ENCODE measurements at regions not wholly inside any gene's neighbourhood (a gene's known extent, or its start where the extent isn't known, plus 50 kb on each side); places are given as distances from the start of the nearest gene placed in this dataset.
"Not testable (repeated sequence)": the region's sequence is repeated elsewhere in the genome, so short reads cannot be mapped to it uniquely, and the experiment has no call there.

DNA sequence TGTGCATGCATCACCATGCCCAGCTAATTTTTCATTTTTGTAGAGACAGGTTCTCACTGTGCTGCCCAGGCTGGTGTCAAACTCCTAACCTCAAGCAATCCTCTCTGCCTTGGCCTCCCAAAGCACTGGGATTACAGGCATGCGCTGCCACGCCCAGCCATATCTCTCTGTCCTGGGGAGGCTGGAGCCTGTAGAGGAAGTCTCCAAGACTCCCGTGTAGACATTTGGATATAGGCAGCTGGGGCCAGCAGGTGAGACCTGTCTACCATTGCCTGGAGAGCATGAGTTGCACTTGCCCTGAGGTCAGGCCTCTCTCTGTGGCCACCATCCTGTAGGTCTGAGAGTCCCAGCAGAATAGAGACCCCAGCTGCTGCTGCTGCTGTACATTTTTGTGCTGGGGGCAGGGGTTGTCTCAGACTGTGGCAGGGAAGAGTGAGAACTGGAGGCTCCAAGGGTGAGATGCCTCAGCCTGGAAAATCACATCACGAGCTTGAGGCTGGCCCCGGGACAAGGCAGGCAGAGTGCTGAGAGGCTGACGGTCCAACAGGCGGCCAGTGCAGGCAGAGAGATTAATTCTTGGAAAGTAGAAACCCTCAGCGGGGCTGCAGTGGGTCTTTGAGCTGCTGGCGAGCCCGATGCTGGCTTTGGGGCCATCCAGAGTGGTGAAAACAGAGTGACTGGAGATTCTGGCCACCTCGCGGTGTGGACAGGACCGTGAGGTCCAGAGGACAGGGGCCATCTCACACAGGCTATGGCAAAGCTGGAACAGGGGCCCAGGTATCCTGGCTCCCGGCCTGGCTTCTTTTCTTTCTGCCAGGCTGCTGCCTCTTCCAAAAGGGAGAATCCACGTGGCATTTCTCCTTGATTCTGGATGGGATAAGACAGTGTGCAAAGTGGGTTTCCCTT lies 60.9 kb downstream of the TMEM270 start:
- Histone ChIP-seq H3K9ac (ENCODE audit: insufficient read depth in 1 of 2, low read length in 2 of 2) (no peak overlapping the region), H3K4me1 (ENCODE audit: control insufficient read depth in 5 of 5, insufficient read depth in 5 of 5, low read length in 5 of 5) (peaks cover 0 to 12% (median 3%) of the 10 kb centered on the region in 5 donors), H3K27ac (ENCODE audit: low read depth in 1 of 2, low read length in 1 of 2) (no peak overlapping the region), H3K36me3 (ENCODE audit: control insufficient read depth in 4 of 4, insufficient read depth in 4 of 4, low read length in 4 of 4) (no peaks in the 10 kb centered on the region), H3K4me3 (no peak overlapping the region), H3K27me3 (ENCODE audit: control insufficient read depth in 3 of 3, insufficient read depth in 3 of 3, low read length in 2 of 3) (no peaks in the 10 kb centered on the region), H3K9me3 (ENCODE audit: control insufficient read depth in 4 of 4, insufficient read depth in 3 of 4, low read length in 3 of 4) (peaks cover 0 to 5% (median 0%) of the 10 kb centered on the region in 4 donors)
- DNase-seq (no peak), ATAC-seq (ENCODE audit: insufficient read depth, low FRiP score) (no peak)
- TF ChIP-seq, protein P1, sequence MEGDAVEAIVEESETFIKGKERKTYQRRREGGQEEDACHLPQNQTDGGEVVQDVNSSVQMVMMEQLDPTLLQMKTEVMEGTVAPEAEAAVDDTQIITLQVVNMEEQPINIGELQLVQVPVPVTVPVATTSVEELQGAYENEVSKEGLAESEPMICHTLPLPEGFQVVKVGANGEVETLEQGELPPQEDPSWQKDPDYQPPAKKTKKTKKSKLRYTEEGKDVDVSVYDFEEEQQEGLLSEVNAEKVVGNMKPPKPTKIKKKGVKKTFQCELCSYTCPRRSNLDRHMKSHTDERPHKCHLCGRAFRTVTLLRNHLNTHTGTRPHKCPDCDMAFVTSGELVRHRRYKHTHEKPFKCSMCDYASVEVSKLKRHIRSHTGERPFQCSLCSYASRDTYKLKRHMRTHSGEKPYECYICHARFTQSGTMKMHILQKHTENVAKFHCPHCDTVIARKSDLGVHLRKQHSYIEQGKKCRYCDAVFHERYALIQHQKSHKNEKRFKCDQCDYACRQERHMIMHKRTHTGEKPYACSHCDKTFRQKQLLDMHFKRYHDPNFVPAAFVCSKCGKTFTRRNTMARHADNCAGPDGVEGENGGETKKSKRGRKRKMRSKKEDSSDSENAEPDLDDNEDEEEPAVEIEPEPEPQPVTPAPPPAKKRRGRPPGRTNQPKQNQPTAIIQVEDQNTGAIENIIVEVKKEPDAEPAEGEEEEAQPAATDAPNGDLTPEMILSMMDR (IDR thresholded peaks at IDR 0.05; ENCODE audit: control extremely low read depth, extremely low read depth): no peak
- WGBS, 2 donors: 82 to 87% methylated on average over 15 of the region's 15 CpGs

DNA sequence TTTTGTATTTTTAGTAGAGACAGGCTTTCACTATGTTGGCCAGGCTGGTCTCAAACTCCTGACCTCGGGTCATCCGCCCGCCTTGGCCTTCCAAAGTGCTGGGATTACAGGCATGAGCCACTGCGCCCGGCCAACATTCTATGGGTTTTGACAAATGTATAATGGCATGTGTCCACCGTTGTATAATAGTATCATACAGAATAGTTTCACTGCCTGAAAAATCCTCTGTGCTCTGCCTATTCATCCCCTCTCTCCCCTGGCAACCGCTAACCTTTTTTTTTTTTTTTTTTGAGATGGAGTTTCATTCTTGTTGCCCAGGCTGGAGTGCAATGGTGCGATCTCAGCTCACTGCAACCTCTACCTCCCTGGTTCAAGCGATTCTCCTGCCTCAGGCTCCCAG lies 67.7 kb downstream of the TMEM270 start:
- not testable (repeated sequence) for H3K27ac ChIP-seq (ENCODE audit: low read depth in 1 of 2, low read length in 1 of 2); H3K9ac ChIP-seq (ENCODE audit: insufficient read depth in 1 of 2, low read length in 2 of 2); H3K36me3 ChIP-seq (ENCODE audit: control insufficient read depth in 4 of 4, insufficient read depth in 4 of 4, low read length in 4 of 4); H3K9me3 ChIP-seq (ENCODE audit: control insufficient read depth in 4 of 4, insufficient read depth in 3 of 4, low read length in 3 of 4); H3K4me1 ChIP-seq (ENCODE audit: control insufficient read depth in 5 of 5, insufficient read depth in 5 of 5, low read length in 5 of 5); ATAC-seq (ENCODE audit: insufficient read depth, low FRiP score); H3K27me3 ChIP-seq (ENCODE audit: control insufficient read depth in 3 of 3, insufficient read depth in 3 of 3, low read length in 2 of 3); DNase-seq; H3K4me3 ChIP-seq
- 92 to 93% methylated on average over 9 of the region's 9 CpGs for WGBS, 2 donors

DNA sequence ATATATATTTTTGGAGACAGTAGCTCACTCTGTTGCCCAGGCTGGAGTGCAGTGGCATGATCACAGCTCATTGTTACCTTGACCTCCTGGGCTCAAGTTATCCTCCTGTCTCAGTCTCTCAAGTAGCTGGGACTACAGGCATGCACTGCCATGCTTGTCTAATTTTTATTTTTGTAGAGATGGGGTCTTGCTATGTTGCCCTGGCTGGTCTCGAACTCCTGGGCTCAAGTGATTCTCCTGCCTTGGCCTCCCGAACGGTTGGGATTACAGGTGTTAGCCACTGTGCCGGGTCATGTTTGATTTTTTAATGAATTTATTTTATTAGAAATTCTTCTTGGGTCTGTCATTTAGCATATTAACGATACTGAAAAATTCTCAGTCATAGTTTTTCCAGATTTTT lies 70.5 kb downstream of the TMEM270 start:
- no peaks in the 10 kb centered on the region for H3K4me1 ChIP-seq (ENCODE audit: control insufficient read depth in 5 of 5, insufficient read depth in 5 of 5, low read length in 5 of 5)
- H3K27me3 ChIP-seq (ENCODE audit: control insufficient read depth in 3 of 3, insufficient read depth in 3 of 3, low read length in 2 of 3): no peaks in the 10 kb centered on the region
- H3K4me3 ChIP-seq: no peak overlapping the region
- H3K9me3 ChIP-seq (ENCODE audit: control insufficient read depth in 4 of 4, insufficient read depth in 3 of 4, low read length in 3 of 4): peaks cover 0 to under 1% (median 0%) of the 10 kb centered on the region in 4 donors
- no peaks in the 10 kb centered on the region for H3K36me3 ChIP-seq (ENCODE audit: control insufficient read depth in 4 of 4, insufficient read depth in 4 of 4, low read length in 4 of 4)
- DNase-seq (no peak), ATAC-seq (ENCODE audit: insufficient read depth, low FRiP score) (no peak)
- H3K9ac ChIP-seq (ENCODE audit: insufficient read depth in 1 of 2, low read length in 2 of 2): no peak overlapping the region
- no peak overlapping the region for H3K27ac ChIP-seq (ENCODE audit: low read depth in 1 of 2, low read length in 1 of 2)
- TF ChIP-seq, protein P1 (IDR thresholded peaks at IDR 0.05; ENCODE audit: control extremely low read depth, extremely low read depth): no peak
- 95 to 99% methylated on average over 5 of the region's 5 CpGs for WGBS, 2 donors

DNA sequence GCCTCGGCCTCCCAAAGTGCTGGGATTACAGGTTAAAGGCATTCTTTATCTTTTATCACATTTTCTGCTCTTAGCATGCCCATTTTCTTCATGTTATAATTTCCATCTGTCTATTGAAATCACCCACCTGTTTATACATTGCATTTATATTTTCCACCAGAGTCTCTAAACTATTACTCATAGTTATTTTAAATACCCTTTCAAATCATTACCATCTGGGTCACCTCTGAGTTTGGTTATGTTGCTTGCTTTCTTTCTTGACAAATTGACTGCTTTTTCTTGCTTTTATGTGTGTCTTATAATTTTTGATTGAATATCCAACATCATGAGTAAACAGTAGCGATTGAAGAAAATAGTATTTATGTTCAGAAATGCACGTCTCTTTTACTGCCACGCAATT lies 71.4 kb downstream of the TMEM270 start:
- Histone ChIP-seq H3K27me3 (ENCODE audit: control insufficient read depth in 3 of 3, insufficient read depth in 3 of 3, low read length in 2 of 3) (no peaks in the 10 kb centered on the region), H3K4me3 (no peak overlapping the region), H3K27ac (ENCODE audit: low read depth in 1 of 2, low read length in 1 of 2) (no peak overlapping the region), H3K36me3 (ENCODE audit: control insufficient read depth in 4 of 4, insufficient read depth in 4 of 4, low read length in 4 of 4) (no peaks in the 10 kb centered on the region), H3K4me1 (ENCODE audit: control insufficient read depth in 5 of 5, insufficient read depth in 5 of 5, low read length in 5 of 5) (no peaks in the 10 kb centered on the region), H3K9me3 (ENCODE audit: control insufficient read depth in 4 of 4, insufficient read depth in 3 of 4, low read length in 3 of 4) (no peaks in the 10 kb centered on the region), H3K9ac (ENCODE audit: insufficient read depth in 1 of 2, low read length in 2 of 2) (no peak overlapping the region)
- ATAC-seq (ENCODE audit: insufficient read depth, low FRiP score) (no peak), DNase-seq (no peak)
- TF ChIP-seq, protein P1 (IDR thresholded peaks at IDR 0.05; ENCODE audit: control extremely low read depth, extremely low read depth): no peak
- 91 to 94% methylated on average over 4 of the region's 4 CpGs for WGBS, 2 donors

Measured in lung (tissue), 11 donors.